A549 (cell line): ENCODE measurements at regions not wholly inside any gene's neighbourhood (a gene's known extent, or its start where the extent isn't known, plus 50 kb on each side); places are given as distances from the start of the nearest gene placed in this dataset.

ENCODE experiments used
- ATAC-seq, 2 experiments: fragments of 200-7000 bp in 1 of 2; fragments of >200 bp in 1 of 2; cut with Nextera tagmentation in 1 of 2; cut with Tn5 transposase in 1 of 2; 3 replicates each; pipeline versions ENCODE4 v1.8.0 to v1.9.1; 2018 to 2020; ENCODE audit warnings: mild to moderate bottlenecking in 1 of 2, moderate library complexity in 1 of 2
- CTCF ChIA-PET: fragments of 300-600 bp; sonication (Branson Sonifier 250); formaldehyde crosslinking; extraction: SDS; loops from one replicate; lab custom pipeline; 2021; ENCODE audit warnings: antibody characterized with exemption, inconsistent platforms; lab: Yijun Ruan, JAX
- POLR2A ChIA-PET: fragments of 350-600 bp; formaldehyde crosslinking; extraction: SDS; loops from one replicate; lab custom pipeline; 2021; ENCODE audit warnings: antibody characterized with exemption, inconsistent platforms; lab: Yijun Ruan, JAX
- DNase-seq, 2 experiments: peaks; one replicate each; pipeline versions ENCODE4 v3.0.0 to v3.0.0-alpha.2; 2011 to 2016; ENCODE audit warnings: low read depth in 1 of 2, low spot score in 1 of 2
- FAIRE-seq: peaks from 2 replicates; lab custom pipeline; 2011; peaks lifted over from hg19 to GRCh38; lab: Jason Lieb, UNC
- H3K27ac ChIP-seq, 2 experiments: fragments of >200 bp; sonication (Bioruptor Twin); formaldehyde crosslinking; 3 replicates each; pipeline ENCODE4 v1.5.1; 2016 to 2017
- H3K4me1 ChIP-seq: fragments of >200 bp; sonication (Bioruptor Twin); formaldehyde crosslinking; 3 replicates; pipeline ENCODE4 v1.6.1; 2016
- H3K4me2 ChIP-seq: fragments of >200 bp; sonication (Bioruptor Twin); formaldehyde crosslinking; 3 replicates; pipeline ENCODE4 v1.6.1; 2016
- H3K4me3 ChIP-seq: fragments of >200 bp; sonication (Bioruptor Twin); formaldehyde crosslinking; 3 replicates; pipeline ENCODE4 v1.5.1; 2016
- H3K9me3 ChIP-seq: fragments of >200 bp; sonication (Bioruptor Twin); formaldehyde crosslinking; 3 replicates; pipeline ENCODE4 v1.6.1; 2016
- ATOH8 ChIP-seq: fragments of 250-450 bp; sonication (Bioruptor Pico); IDR thresholded peaks from 2 replicates; pipeline ENCODE4 v1.5.0; 2020; ENCODE audit warnings: low read depth, mild to moderate bottlenecking, moderate library complexity
- BHLHE40 ChIP-seq: IDR thresholded peaks from 2 replicates; pipeline ENCODE4 v1.6.1; 2012; ENCODE audit warnings: low read depth, low read length, inconsistent platforms
- CBX2 ChIP-seq: fragments of 200-600 bp; sonication (generic); IDR thresholded peaks from 2 replicates; pipeline ENCODE4 v1.6.1; 2016; ENCODE audit warnings: low read depth, mild to moderate bottlenecking, borderline replicate concordance
- EHMT2 ChIP-seq: fragments of 200-600 bp; sonication (generic); IDR thresholded peaks from 2 replicates; pipeline ENCODE4 v1.6.1; 2016; ENCODE audit warnings: antibody characterized with exemption, low read depth, mild to moderate bottlenecking, moderate library complexity
- EP300 ChIP-seq, 2 experiments: fragments of >200 bp; sonication (Bioruptor Twin); formaldehyde crosslinking; IDR thresholded peaks; 2 replicates in 1 of 2; 3 replicates in 1 of 2; pipeline ENCODE4 v1.6.1; 2016 to 2017
- ESRRA ChIP-seq: fragments of 150-350 bp; IDR thresholded peaks from 2 replicates; pipeline ENCODE4 v1.6.1; 2014; ENCODE audit warnings: mild to moderate bottlenecking, low read length, borderline replicate concordance
- FOSL2 ChIP-seq, 2 experiments: fragments of 450-650 bp in 1 of 2; fragments of >200 bp in 1 of 2; sonication (Bioruptor Twin) in 1 of 2; formaldehyde crosslinking; IDR thresholded peaks; 2 replicates each; pipeline versions ENCODE4 v1.5.0 to v1.6.1; 2016 to 2020; ENCODE audit warnings: mild to moderate bottlenecking in 1 of 2, moderate library complexity in 1 of 2
- FOXS1 ChIP-seq: fragments of 250-450 bp; sonication (Bioruptor Pico); IDR thresholded peaks from 2 replicates; pipeline ENCODE4 v1.5.0; 2020; ENCODE audit warnings: mild to moderate bottlenecking, moderate library complexity
- HOXA7 ChIP-seq: fragments of 250-450 bp; sonication (Bioruptor Pico); IDR thresholded peaks from 2 replicates; pipeline ENCODE4 v1.5.0; 2020; ENCODE audit warnings: mild to moderate bottlenecking, moderate library complexity
- JUN ChIP-seq, 2 experiments: fragments of >200 bp; sonication (Bioruptor Twin); formaldehyde crosslinking; IDR thresholded peaks; 2 replicates in 1 of 2; 3 replicates in 1 of 2; pipeline ENCODE4 v1.6.1; 2016 to 2017
- KDM1A ChIP-seq: fragments of 200-600 bp; sonication (generic); IDR thresholded peaks from 2 replicates; pipeline ENCODE4 v1.6.1; 2016; ENCODE audit warnings: low read depth, mild to moderate bottlenecking
- MAFK ChIP-seq: fragments of 450-650 bp; IDR thresholded peaks from 2 replicates; pipeline ENCODE4 v1.6.1; 2014; ENCODE audit not compliant: partially characterized antibody
- MAX ChIP-seq: IDR thresholded peaks from 2 replicates; pipeline ENCODE4 v1.6.1; 2012
- PHF8 ChIP-seq: fragments of 200-600 bp; sonication (generic); IDR thresholded peaks from 2 replicates; pipeline ENCODE4 v1.6.1; 2016; ENCODE audit warnings: low read depth, mild to moderate bottlenecking, antibody characterized with exemption, moderate library complexity, borderline replicate concordance
- POLR2A ChIP-seq: IDR thresholded peaks from 2 replicates; pipeline ENCODE4 v1.6.1; 2012; ENCODE audit warnings: mild to moderate bottlenecking, low read length
- RARB ChIP-seq: fragments of 250-450 bp; sonication (Bioruptor Pico); IDR thresholded peaks from 2 replicates; pipeline ENCODE4 v1.8.0; 2021; ENCODE audit warnings: mild to moderate bottlenecking, moderate library complexity
- REST ChIP-seq: fragments of 200-600 bp; sonication (generic); IDR thresholded peaks from 2 replicates; pipeline ENCODE4 v1.6.1; 2016; ENCODE audit warnings: antibody characterized with exemption, mild to moderate bottlenecking, moderate library complexity
- TP53 ChIP-seq: fragments of 250-450 bp; sonication (Bioruptor Pico); IDR thresholded peaks from 2 replicates; pipeline ENCODE4 v1.5.0; 2021; ENCODE audit warnings: mild to moderate bottlenecking, moderate library complexity
- ZNF302 ChIP-seq: fragments of 250-450 bp; sonication (Bioruptor Pico); IDR thresholded peaks from 2 replicates; pipeline ENCODE4 v1.9.0; 2021; ENCODE audit warnings: inconsistent platforms, mild to moderate bottlenecking, moderate library complexity
- ZSCAN20 ChIP-seq: fragments of 250-450 bp; sonication (Bioruptor Pico); IDR thresholded peaks from 2 replicates; pipeline ENCODE4 v1.8.0; 2022; ENCODE audit warnings: mild to moderate bottlenecking, moderate library complexity
- WGBS: methylation state at CpG from one replicate; pipeline ENCODE4 v1.1.6; 2017; ENCODE audit errors: missing lambda C conversion rate; 5-methylcytosine and 5-hydroxymethylcytosine counted together
- TF ChIP-seq, protein P1 (sequence below): fragments of 150-350 bp; IDR thresholded peaks from 2 replicates; pipeline ENCODE4 v1.6.1; 2014; ENCODE audit warnings: low read depth, mild to moderate bottlenecking, low read length

- 86% methylated on average over 4 of the region's 4 CpGs for WGBS
These were observed 81.2 kb downstream of the ARL4C start for GRCh38 chr2:234415706-234416105.

DNA sequence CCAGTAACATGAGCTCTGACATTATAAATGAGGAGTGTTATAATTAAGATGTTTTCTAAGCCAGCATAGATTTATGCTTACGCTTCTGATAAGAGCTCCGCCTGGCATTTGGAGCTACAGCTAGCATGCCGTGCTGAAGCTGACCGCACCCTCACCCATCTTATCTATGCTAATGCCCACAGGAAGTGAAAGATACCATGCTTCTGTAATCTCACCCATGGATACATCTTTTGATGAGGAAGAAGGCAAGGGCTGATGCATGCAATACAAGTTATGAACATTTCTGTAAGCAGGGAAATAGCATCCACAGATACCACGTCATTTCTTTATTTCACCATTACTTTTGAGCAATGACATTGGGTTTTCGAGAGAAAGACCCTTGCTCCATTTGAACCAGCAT lies 82.3 kb downstream of the ARL4C start:
- H3K4me2 ChIP-seq, result no peak overlapping the region
- peaks cover 15% of the 10 kb centered on the region for H3K4me1 ChIP-seq
- no peak for DNase-seq
- no peak overlapping the region for H3K4me3 ChIP-seq
- CTCF ChIA-PET, result interaction anchor here (1.1 kb wide), 1 partner anchor 11 kb away, joined by 3 read pairs; no protein-coding TSS in a partner anchor
- WGBS, result 92% methylated on average over 6 of the region's 6 CpGs
- POLR2A ChIA-PET, result no interaction called here
- no peaks in the 10 kb centered on the region for H3K9me3 ChIP-seq
- H3K27ac ChIP-seq, result no peak overlapping the region
- no peak for FAIRE-seq
- no peak for ATAC-seq
- TF ChIP-seq REST, result no peak
- TF ChIP-seq ATOH8 (CRISPR knock-in tag), result no peak
- TF ChIP-seq ZSCAN20 (CRISPR knock-in tag), result no peak
- no peak for TF ChIP-seq JUN (IDR thresholded peaks at IDR 0.05)
- TF ChIP-seq MAFK, result no peak
- no peak for TF ChIP-seq KDM1A
- TF ChIP-seq CBX2, result no peak
- no peak for TF ChIP-seq TP53 (CRISPR knock-in tag)
- no peak for TF ChIP-seq ESRRA
- no peak for TF ChIP-seq FOSL2 (IDR thresholded peaks at IDR 0.05)
- TF ChIP-seq FOSL2 (CRISPR knock-in tag; IDR thresholded peaks at IDR 0.05), result no peak
- no peak for TF ChIP-seq ZNF302 (CRISPR knock-in tag)
- TF ChIP-seq MAX, result no peak
- no peak for TF ChIP-seq HOXA7 (CRISPR knock-in tag)
- TF ChIP-seq, protein P1, sequence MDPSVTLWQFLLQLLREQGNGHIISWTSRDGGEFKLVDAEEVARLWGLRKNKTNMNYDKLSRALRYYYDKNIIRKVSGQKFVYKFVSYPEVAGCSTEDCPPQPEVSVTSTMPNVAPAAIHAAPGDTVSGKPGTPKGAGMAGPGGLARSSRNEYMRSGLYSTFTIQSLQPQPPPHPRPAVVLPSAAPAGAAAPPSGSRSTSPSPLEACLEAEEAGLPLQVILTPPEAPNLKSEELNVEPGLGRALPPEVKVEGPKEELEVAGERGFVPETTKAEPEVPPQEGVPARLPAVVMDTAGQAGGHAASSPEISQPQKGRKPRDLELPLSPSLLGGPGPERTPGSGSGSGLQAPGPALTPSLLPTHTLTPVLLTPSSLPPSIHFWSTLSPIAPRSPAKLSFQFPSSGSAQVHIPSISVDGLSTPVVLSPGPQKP, result no peak
- TF ChIP-seq BHLHE40, result no peak
- no peak for TF ChIP-seq RARB (CRISPR knock-in tag)
- TF ChIP-seq EP300 (IDR thresholded peaks at IDR 0.05), result no peak
- TF ChIP-seq EHMT2, result no peak
- no peak for TF ChIP-seq PHF8

More at GRCh38 chr2:234415706-234416105, 81.2 kb downstream of the ARL4C start:
- Histone ChIP-seq H3K4me3 (no peak overlapping the region), H3K27ac (0 out of 6 replicates have a peak overlapping the region, but pooled peaks of 1 of the 2 experiments have one; percentile 27), H3K4me2 (no peak overlapping the region), H3K4me1 (peaks cover 21% of the 10 kb centered on the region), H3K9me3 (no peaks in the 10 kb centered on the region)
- FAIRE-seq (no peak), DNase-seq (no peak), ATAC-seq (no peak)
- ChIA-PET POLR2A (no interaction called here), CTCF (interaction anchor here (1.1 kb wide), 2 partner anchors 11 to 12 kb away, joined by 3 to 4 read pairs; no protein-coding TSS in a partner anchor)
- TF ChIP-seq FOXS1 (CRISPR knock-in tag), result no peak
- no peak for TF ChIP-seq MAX
- TF ChIP-seq EHMT2, result no peak
- no peak for TF ChIP-seq POLR2A
